ENCODE measurements at regions not wholly inside any gene's neighbourhood (a gene's known extent, or its start where the extent isn't known, plus 50 kb on each side); places are given as distances from the start of the nearest gene placed in this dataset.

- TF ChIP-seq ATF2 (IDR thresholded peaks at IDR 0.05; ENCODE audit: low read length) (no peak), RAD21 (IDR thresholded peaks at IDR 0.05 in 1 of 2, conservative IDR thresholded peaks at IDR 0.05 in 1 of 2; ENCODE audit: low read depth in 2 of 2, low read length in 2 of 2) (no peak)
Measured at GRCh38 chr4:173699841-173700475, 169.9 kb upstream of the HAND2 start (continued).
